H1 (cell line): ENCODE measurements at regions not wholly inside any gene's neighbourhood (a gene's known extent, or its start where the extent isn't known, plus 50 kb on each side); places are given as distances from the start of the nearest gene placed in this dataset.

Experiments
- ASH2L ChIP-seq: fragments of 200-600, 300-600 bp; sonication (generic); IDR thresholded peaks from one replicate; pipeline ENCODE4 v1.7.1; 2017; ENCODE audit warnings: low read length
- E2F6 ChIP-seq: IDR thresholded peaks from 2 replicates; pipeline ENCODE4 v1.6.1; 2012; ENCODE audit warnings: inconsistent platforms
- EP300 ChIP-seq, 2 experiments: IDR thresholded peaks; 1 replicate in 1 of 2; 2 replicates in 1 of 2; pipeline ENCODE4 v1.6.1; 2011 to 2012; ENCODE audit warnings: low read depth in 2 of 2, low read length in 2 of 2, mild to moderate bottlenecking in 2 of 2, borderline replicate concordance in 1 of 2, inconsistent platforms in 1 of 2, moderate library complexity in 1 of 2
- EZH2 ChIP-seq: fragments of 200-600 bp; sonication (generic); IDR thresholded peaks from 2 replicates; pipeline ENCODE4 v1.7.1; 2012; ENCODE audit warnings: low read depth, mild to moderate bottlenecking, moderate library complexity, low read length, inconsistent platforms; ENCODE audit not compliant: severe bottlenecking
- GTF2F1 ChIP-seq: IDR thresholded peaks from 2 replicates; pipeline ENCODE4 v1.6.1; 2012; ENCODE audit warnings: low read depth, low read length, improper control_type of control experiment, borderline replicate concordance
- KDM4A ChIP-seq: IDR thresholded peaks from one replicate; pipeline ENCODE4 v1.7.1; 2012; ENCODE audit warnings: low read depth, mild to moderate bottlenecking, moderate library complexity, low read length, inconsistent platforms; ENCODE audit not compliant: severe bottlenecking
- MAFK ChIP-seq: IDR thresholded peaks from 2 replicates; pipeline ENCODE4 v1.6.1; 2012; ENCODE audit warnings: low read depth, mild to moderate bottlenecking, improper control_type of control experiment, low read length
- SIX5 ChIP-seq: IDR thresholded peaks from 2 replicates; pipeline ENCODE4 v1.6.1; 2011; ENCODE audit warnings: mild to moderate bottlenecking, low read depth, low read length
- SP1 ChIP-seq: IDR thresholded peaks from 2 replicates; pipeline ENCODE4 v1.6.1; 2011; ENCODE audit warnings: low read depth, low read length
- SUZ12 ChIP-seq: fragments of 200-600 bp; sonication (generic); IDR thresholded peaks from 2 replicates; pipeline ENCODE4 v1.6.1; 2012; ENCODE audit warnings: mild to moderate bottlenecking, inconsistent platforms, low read length, moderate library complexity, mixed read lengths
- TEAD4 ChIP-seq: IDR thresholded peaks from 2 replicates; pipeline ENCODE4 v1.6.1; 2012; ENCODE audit warnings: low read depth, low read length, inconsistent platforms, mixed read lengths
- TF ChIP-seq, protein P1 (sequence below), 3 experiments: IDR thresholded peaks; 1 replicate in 2 of 3; 2 replicates in 1 of 3; pipeline versions ENCODE4 v1.5.1 to v1.6.1; 2011; ENCODE audit warnings: low read length in 3 of 3, mild to moderate bottlenecking in 3 of 3, inconsistent platforms in 2 of 3, low read depth in 1 of 3, moderate library complexity in 1 of 3; ENCODE audit not compliant: insufficient read depth in 1 of 3; ENCODE audit errors: control extremely low read depth in 1 of 3
- TF ChIP-seq, protein P2 (sequence below): IDR thresholded peaks from 2 replicates; pipeline ENCODE4 v1.6.1; 2012; ENCODE audit warnings: inconsistent platforms

- no peak for TF ChIP-seq KDM4A
- no peak for TF ChIP-seq MAFK
- TF ChIP-seq ASH2L = no peak
- no peak for TF ChIP-seq SUZ12
- no peak for TF ChIP-seq EZH2
- TF ChIP-seq, protein P1, sequence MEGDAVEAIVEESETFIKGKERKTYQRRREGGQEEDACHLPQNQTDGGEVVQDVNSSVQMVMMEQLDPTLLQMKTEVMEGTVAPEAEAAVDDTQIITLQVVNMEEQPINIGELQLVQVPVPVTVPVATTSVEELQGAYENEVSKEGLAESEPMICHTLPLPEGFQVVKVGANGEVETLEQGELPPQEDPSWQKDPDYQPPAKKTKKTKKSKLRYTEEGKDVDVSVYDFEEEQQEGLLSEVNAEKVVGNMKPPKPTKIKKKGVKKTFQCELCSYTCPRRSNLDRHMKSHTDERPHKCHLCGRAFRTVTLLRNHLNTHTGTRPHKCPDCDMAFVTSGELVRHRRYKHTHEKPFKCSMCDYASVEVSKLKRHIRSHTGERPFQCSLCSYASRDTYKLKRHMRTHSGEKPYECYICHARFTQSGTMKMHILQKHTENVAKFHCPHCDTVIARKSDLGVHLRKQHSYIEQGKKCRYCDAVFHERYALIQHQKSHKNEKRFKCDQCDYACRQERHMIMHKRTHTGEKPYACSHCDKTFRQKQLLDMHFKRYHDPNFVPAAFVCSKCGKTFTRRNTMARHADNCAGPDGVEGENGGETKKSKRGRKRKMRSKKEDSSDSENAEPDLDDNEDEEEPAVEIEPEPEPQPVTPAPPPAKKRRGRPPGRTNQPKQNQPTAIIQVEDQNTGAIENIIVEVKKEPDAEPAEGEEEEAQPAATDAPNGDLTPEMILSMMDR (IDR thresholded peaks at IDR 0.05; ENCODE audit: control extremely low read depth in 1 of 3, insufficient read depth in 1 of 3, low read depth in 1 of 3, low read length in 3 of 3) = no peak
- no peak for TF ChIP-seq TEAD4
- TF ChIP-seq SIX5 = no peak
- TF ChIP-seq SP1 = no peak
- no peak for TF ChIP-seq EP300 (IDR thresholded peaks at IDR 0.05; ENCODE audit: borderline replicate concordance in 1 of 2, low read depth in 2 of 2, low read length in 2 of 2)
- TF ChIP-seq GTF2F1 = no peak
- TF ChIP-seq E2F6 = no peak
- TF ChIP-seq, protein P2, sequence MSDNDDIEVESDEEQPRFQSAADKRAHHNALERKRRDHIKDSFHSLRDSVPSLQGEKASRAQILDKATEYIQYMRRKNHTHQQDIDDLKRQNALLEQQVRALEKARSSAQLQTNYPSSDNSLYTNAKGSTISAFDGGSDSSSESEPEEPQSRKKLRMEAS = no peak
These were observed 134.1 kb downstream of the ADCYAP1R1 start for GRCh38 chr7:31186202-31186601.
